GM12864 (cell line): ENCODE measurements at regions not wholly inside any gene's neighbourhood (a gene's known extent, or its start where the extent isn't known, plus 50 kb on each side); places are given as distances from the start of the nearest gene placed in this dataset.

Source experiments
- DNase-seq: peaks from one replicate; pipeline ENCODE4 v3.0.0-alpha.2; 2011; ENCODE audit warnings: low read depth
- H3K4me3 ChIP-seq: 2 replicates; pipeline ENCODE4 v1.5.1; 2011; ENCODE audit warnings: mild to moderate bottlenecking, low read depth, low read length, control low read depth
- TF ChIP-seq, protein P1 (sequence below): IDR thresholded peaks from 2 replicates; pipeline ENCODE4 v1.5.1; 2011; ENCODE audit warnings: low read depth, mild to moderate bottlenecking, moderate library complexity, low read length, control low read depth, inconsistent platforms; ENCODE audit errors: missing control alignments

DNA sequence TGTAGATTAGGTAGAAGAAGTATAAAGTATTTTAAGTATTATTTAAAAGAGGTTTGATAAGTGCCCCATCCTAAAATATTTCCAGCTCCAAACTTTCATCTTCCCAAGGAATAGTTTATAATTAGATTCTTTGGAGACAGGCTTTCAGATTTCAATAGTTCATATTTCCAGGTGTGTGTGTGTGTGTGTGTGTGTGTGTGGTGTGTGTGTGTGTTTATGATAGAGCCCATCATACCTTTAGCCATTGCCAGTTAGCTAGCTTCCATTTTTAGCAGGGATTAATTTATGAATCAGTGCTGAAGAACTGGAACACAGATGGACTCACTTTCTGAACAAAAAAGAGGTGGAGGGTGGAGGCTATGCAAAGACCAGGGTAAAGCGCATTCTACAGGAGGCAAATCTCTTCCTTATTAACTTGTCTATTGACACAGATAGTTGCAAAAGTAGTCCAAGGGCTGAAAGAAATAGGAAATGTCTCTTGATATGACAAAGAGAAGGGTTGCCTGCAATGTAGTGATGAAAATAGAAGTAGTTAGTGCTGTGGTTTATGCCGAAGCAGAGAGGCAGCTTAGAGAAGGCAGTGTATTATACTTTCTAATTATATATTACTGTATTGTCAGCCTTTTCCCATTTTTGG, 301.1 kb downstream of the MAN2A1 start:
- TF ChIP-seq, protein P1, sequence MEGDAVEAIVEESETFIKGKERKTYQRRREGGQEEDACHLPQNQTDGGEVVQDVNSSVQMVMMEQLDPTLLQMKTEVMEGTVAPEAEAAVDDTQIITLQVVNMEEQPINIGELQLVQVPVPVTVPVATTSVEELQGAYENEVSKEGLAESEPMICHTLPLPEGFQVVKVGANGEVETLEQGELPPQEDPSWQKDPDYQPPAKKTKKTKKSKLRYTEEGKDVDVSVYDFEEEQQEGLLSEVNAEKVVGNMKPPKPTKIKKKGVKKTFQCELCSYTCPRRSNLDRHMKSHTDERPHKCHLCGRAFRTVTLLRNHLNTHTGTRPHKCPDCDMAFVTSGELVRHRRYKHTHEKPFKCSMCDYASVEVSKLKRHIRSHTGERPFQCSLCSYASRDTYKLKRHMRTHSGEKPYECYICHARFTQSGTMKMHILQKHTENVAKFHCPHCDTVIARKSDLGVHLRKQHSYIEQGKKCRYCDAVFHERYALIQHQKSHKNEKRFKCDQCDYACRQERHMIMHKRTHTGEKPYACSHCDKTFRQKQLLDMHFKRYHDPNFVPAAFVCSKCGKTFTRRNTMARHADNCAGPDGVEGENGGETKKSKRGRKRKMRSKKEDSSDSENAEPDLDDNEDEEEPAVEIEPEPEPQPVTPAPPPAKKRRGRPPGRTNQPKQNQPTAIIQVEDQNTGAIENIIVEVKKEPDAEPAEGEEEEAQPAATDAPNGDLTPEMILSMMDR = no peak
- no peak for DNase-seq
- no peak overlapping the region for H3K4me3 ChIP-seq

DNA sequence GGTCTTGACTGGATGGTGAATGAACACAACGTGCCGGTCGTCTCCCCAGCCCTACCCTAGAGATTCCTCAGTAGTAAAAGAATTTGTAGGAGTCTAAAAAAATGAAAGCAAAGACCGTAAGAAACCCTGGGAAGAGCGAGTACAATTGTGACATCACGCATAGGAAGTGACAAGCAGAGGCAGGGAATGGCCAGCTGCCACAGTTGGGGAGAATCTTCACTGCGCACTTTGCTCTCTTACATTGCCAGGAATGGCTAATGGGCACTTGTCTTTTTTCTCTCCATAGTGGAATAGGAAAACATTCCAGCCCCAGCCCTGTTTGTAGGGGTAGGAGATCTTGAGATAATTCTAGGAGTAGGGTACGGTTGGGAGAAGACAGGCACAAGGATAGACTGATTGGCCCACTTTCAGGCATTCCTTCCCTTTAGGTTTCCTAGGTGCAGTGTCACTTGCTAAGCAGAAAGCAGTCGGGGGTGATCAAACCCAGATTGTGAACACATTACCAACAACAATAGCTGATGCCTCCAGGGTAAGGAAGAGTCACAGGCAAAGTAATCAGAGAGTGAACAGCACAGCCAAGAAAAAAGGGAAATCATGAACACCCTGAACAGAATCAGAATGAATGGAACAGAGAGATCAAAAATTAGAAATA, 302.7 kb downstream of the MAN2A1 start:
- H3K4me3 ChIP-seq = no peak overlapping the region
- DNase-seq = no peak
- TF ChIP-seq, protein P1 = no peak

- DNase-seq = no peak
- TF ChIP-seq, protein P1 = no peak
- H3K4me3 ChIP-seq = no peak overlapping the region
Observed at GRCh38 chr5:109994135-109994534, 304.4 kb downstream of the MAN2A1 start.

DNA sequence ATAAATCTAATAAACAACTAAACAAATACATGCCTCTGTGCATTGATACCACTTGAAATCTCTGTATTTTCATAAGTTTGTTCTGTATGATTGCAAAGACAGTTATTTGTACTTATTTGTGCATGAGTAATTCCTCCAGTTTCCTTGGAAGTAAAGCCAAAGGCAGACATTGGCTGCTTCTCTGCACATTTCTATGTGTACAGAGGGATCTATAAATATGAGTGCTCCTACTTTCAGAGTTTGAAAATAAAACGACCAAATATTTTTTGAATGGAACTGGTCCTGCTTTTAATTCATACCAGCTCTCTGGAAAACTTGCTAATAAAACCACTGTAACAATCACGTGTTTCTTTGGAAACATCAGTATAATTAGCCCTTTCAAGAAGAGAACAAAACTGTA, 306.5 kb downstream of the MAN2A1 start:
- no peak for DNase-seq
- TF ChIP-seq, protein P1 = no peak
- no peak overlapping the region for H3K4me3 ChIP-seq

- H3K4me3 ChIP-seq = no peak overlapping the region
- TF ChIP-seq, protein P1 = no peak
- DNase-seq = no peak
Observed at GRCh38 chr5:109997161-109997560, 307.4 kb downstream of the MAN2A1 start.

- TF ChIP-seq, protein P1 = no peak
- no peak overlapping the region for H3K4me3 ChIP-seq
- DNase-seq = no peak
Observed at GRCh38 chr5:109998208-109998607, 308.5 kb downstream of the MAN2A1 start.

DNA sequence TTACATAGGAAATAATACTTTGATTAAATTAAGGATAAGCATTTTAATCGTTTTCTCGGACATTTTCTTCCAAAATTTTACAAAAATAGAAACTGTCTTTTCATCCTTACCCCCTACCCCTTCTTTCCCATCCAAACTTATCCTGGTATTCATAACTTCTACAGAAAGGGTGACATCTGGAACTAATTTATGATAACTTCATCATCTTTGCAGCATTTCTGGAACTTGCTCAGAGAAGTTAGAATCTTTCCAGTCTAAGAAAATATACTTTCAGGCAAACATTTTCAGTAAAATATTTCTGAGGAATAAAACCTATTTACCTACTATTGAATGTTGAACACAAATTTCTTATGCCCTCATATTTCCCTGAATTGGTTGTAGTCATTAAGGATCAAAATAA, 309.0 kb downstream of the MAN2A1 start:
- H3K4me3 ChIP-seq = no peak overlapping the region
- no peak for DNase-seq
- TF ChIP-seq, protein P1 = no peak
